LNCaP clone FGC (cell line): ENCODE measurements at regions not wholly inside any gene's neighbourhood (a gene's known extent, or its start where the extent isn't known, plus 50 kb on each side); places are given as distances from the start of the nearest gene placed in this dataset.
A peak's percentile ranks its signal among the peaks of the same experiment; 100 is the strongest.

Experiments used
- DNase-seq: peaks from one replicate; pipeline ENCODE4 v3.0.0-alpha.2; 2011; ENCODE audit warnings: low read depth
- H3K4me3 ChIP-seq: 2 replicates; pipeline ENCODE4 v1.5.1; 2011; ENCODE audit warnings: mild to moderate bottlenecking, low read depth, low read length, control low read depth
- TF ChIP-seq, protein P1 (sequence below): IDR thresholded peaks from 2 replicates; pipeline ENCODE4 v1.5.1; 2012; ENCODE audit warnings: mild to moderate bottlenecking; ENCODE audit not compliant: control insufficient read depth, insufficient read depth; ENCODE audit errors: extremely low read depth

- DNase-seq: no peak
- no peak overlapping the region for H3K4me3 ChIP-seq
- TF ChIP-seq, protein P1, sequence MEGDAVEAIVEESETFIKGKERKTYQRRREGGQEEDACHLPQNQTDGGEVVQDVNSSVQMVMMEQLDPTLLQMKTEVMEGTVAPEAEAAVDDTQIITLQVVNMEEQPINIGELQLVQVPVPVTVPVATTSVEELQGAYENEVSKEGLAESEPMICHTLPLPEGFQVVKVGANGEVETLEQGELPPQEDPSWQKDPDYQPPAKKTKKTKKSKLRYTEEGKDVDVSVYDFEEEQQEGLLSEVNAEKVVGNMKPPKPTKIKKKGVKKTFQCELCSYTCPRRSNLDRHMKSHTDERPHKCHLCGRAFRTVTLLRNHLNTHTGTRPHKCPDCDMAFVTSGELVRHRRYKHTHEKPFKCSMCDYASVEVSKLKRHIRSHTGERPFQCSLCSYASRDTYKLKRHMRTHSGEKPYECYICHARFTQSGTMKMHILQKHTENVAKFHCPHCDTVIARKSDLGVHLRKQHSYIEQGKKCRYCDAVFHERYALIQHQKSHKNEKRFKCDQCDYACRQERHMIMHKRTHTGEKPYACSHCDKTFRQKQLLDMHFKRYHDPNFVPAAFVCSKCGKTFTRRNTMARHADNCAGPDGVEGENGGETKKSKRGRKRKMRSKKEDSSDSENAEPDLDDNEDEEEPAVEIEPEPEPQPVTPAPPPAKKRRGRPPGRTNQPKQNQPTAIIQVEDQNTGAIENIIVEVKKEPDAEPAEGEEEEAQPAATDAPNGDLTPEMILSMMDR: peak; percentile 35; the same call in 1 of the 2 replicates
These were observed 391.2 kb downstream of the NOVA1 start for GRCh38 chr14:26206640-26207039.

DNA sequence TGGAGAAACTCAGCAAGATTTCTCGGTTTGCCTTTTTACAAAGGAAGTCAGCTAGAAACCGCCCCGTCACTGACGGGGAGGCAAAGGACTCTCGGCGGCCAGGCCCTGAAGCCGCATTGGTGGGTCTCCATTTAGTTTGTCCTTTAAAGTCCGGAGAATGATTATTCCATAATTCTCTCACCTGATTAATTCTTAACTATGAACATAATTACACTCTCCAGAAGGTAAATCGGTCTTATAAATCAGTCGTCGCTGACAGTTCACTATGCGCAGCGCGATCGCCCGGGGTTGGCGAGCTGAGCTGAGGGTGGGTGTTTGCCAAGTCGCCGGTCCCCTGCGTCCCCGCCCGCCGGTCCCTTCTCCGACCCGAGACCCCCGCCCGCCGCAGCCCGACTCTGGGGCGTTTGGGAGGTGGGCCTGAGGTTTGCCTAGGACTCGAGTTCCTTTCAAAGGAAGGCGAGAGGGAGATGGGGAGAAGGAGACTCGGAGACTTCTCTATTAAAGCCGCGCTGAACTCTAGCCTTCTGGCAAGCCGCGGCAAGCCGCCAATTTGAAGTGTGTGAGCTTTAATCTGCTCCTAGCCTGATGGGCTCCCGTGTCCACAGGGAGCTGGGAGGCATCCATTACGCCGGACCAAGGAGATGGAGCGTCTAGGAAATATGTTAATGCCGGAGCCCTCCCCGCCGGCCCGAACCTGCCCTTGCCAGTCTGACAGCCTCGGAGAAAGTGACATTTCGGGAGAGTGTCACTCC is 392.9 kb downstream of the NOVA1 start:
- no peak overlapping the region for H3K4me3 ChIP-seq
- no peak for DNase-seq
- TF ChIP-seq, protein P1: no peak

- no peak for DNase-seq
These were observed 393.5 kb downstream of the NOVA1 start for GRCh38 chr14:26204366-26204727.

GRCh38 chr14:26200687-26201086 is 397.1 kb downstream of the NOVA1 start:
- TF ChIP-seq, protein P1: no peak

More at GRCh38 chr14:26204366-26204727, 393.5 kb downstream of the NOVA1 start:
- no peak overlapping the region for H3K4me3 ChIP-seq
- TF ChIP-seq, protein P1: no peak

DNA sequence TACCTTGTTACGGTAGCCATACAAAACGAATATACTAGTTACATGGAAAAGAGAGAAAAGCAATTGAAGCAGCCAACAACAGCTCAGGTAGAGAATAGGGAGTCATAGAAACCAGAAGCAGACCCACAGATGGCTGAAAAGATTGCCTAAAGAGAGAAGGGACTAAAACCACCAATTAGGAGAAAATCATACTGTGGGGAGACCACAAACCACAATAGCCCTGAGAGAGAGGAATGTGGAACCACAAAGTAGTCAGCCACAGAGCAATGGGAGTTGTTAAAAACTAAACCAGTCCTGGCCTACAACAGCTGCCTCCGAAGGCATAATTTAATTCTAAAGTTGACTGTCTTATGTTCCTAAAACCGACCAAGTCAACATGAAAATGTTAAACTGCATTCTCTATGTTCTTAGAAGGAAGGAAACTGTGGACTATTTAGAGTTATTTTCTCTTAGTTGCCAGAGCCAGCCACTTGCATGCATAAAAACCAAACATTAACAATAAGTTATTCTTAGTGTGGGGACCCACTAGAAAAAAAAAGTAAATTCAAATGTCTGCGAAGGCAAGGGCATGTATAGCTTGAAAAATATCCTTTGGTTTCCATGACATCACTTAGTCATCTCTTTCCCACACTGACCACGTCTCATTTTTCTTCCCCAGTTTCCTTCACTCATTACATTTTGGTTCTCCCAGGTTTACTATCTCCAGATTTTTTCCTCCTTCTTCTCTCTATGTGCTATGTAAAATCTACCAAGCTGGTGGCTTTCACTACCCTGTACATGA is 398.1 kb downstream of the NOVA1 start:
- no peak for DNase-seq
- H3K4me3 ChIP-seq: no peak overlapping the region
- TF ChIP-seq, protein P1: no peak

More at GRCh38 chr14:26200687-26201086, 397.1 kb downstream of the NOVA1 start:
- no peak for DNase-seq
- H3K4me3 ChIP-seq: no peak overlapping the region

GRCh38 chr14:26199096-26199495 is 398.7 kb downstream of the NOVA1 start:
- no peak for DNase-seq
- no peak overlapping the region for H3K4me3 ChIP-seq
- TF ChIP-seq, protein P1: no peak

DNA sequence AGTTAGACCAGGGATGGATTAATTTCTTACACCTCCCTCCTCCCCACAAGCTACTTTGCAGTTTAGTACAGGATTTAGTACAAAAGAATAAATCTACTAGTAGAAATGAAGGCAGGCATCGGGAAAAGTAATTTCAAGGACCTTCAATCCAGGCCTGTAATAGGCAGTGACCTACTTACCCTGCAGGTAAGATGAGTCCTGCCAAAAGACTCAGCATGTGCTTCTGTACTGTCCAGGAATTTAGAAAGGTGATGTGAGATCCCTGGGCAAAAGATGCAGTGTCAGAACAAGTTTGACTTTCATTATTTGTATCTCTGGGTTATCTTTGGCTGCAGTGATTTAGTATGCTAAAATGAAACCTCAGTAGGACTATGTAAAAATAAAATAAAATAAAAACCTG is 403.0 kb downstream of the NOVA1 start:
- no peak for DNase-seq
- H3K4me3 ChIP-seq: no peak overlapping the region
- TF ChIP-seq, protein P1: no peak
